Fibroblast of lung (primary cell): ENCODE measurements at regions not wholly inside any gene's neighbourhood (a gene's known extent, or its start where the extent isn't known, plus 50 kb on each side); places are given as distances from the start of the nearest gene placed in this dataset.

ENCODE experiments used
- DNase-seq, 2 donors: peaks; one replicate each; pipeline versions ENCODE4 v3.0.0 to v3.0.0-alpha.2; 2010; ENCODE audit warnings: low read depth in 2 of 2
- H2AFZ ChIP-seq: 2 replicates; pipeline ENCODE4 v1.5.1; 2012; ENCODE audit warnings: low read length, control low read depth, inconsistent platforms
- H3K27ac ChIP-seq: 2 replicates; pipeline ENCODE4 v1.5.1; 2011; ENCODE audit warnings: low read length, control low read depth; ENCODE audit not compliant: insufficient read depth
- H3K27me3 ChIP-seq: 2 replicates; pipeline ENCODE4 v1.5.1; 2011; ENCODE audit warnings: mild to moderate bottlenecking, low read length; ENCODE audit not compliant: control insufficient read depth, insufficient read depth
- H3K36me3 ChIP-seq: 2 replicates; pipeline ENCODE4 v1.5.1; 2011; ENCODE audit warnings: low read length; ENCODE audit not compliant: control insufficient read depth, insufficient read depth
- H3K4me1 ChIP-seq: 2 replicates; pipeline ENCODE4 v1.5.1; 2011; ENCODE audit warnings: low read length; ENCODE audit not compliant: control insufficient read depth, insufficient read depth; ENCODE audit errors: extremely low read depth
- H3K4me2 ChIP-seq: 2 replicates; pipeline ENCODE4 v1.5.1; 2011; ENCODE audit warnings: low read length, control low read depth; ENCODE audit not compliant: insufficient read depth; ENCODE audit errors: extremely low read depth
- H3K4me3 ChIP-seq, 4 experiments: fragments of 200-600 bp in 1 of 4; sonication (generic) in 1 of 4; replicated peaks in 1 of 4; 2 replicates each; pipeline ENCODE4 v1.5.1; 2011 to 2016; ENCODE audit warnings: low read length in 4 of 4, low read depth in 3 of 4, mild to moderate bottlenecking in 3 of 4, control low read depth in 2 of 4, inconsistent platforms in 1 of 4, mixed read lengths in 1 of 4; ENCODE audit not compliant: insufficient read depth in 1 of 4; ENCODE audit errors: control extremely low read depth in 1 of 4
- H3K79me2 ChIP-seq: 2 replicates; pipeline ENCODE4 v1.5.1; 2012; ENCODE audit warnings: mild to moderate bottlenecking, low read length, inconsistent platforms; ENCODE audit not compliant: control insufficient read depth, insufficient read depth
- H3K9ac ChIP-seq: 2 replicates; pipeline ENCODE4 v1.5.1; 2011; ENCODE audit warnings: mild to moderate bottlenecking, low read length, control low read depth; ENCODE audit not compliant: insufficient read depth
- H3K9me3 ChIP-seq: 2 replicates; pipeline ENCODE4 v1.5.1; 2012; ENCODE audit warnings: low read depth, low read length; ENCODE audit not compliant: control insufficient read depth, insufficient read depth
- H4K20me1 ChIP-seq: 2 replicates; pipeline ENCODE4 v1.5.1; 2011; ENCODE audit warnings: low read length; ENCODE audit not compliant: control insufficient read depth, insufficient read depth; ENCODE audit errors: extremely low read depth
- EZH2 ChIP-seq: IDR thresholded peaks from 2 replicates; pipeline ENCODE4 v1.5.1; 2012; ENCODE audit warnings: low read length, control low read depth, mild to moderate bottlenecking; ENCODE audit errors: missing control alignments
- TF ChIP-seq, protein P1 (sequence below), 2 donors: IDR thresholded peaks in 1 of 2; conservative IDR thresholded peaks in 1 of 2; 1 replicate in 1 of 2; 2 replicates in 1 of 2; pipeline ENCODE4 v1.5.1; 2011 to 2012; ENCODE audit warnings: low read length in 2 of 2, control low read depth in 1 of 2, inconsistent platforms in 1 of 2, low read depth in 1 of 2, mild to moderate bottlenecking in 1 of 2

DNA sequence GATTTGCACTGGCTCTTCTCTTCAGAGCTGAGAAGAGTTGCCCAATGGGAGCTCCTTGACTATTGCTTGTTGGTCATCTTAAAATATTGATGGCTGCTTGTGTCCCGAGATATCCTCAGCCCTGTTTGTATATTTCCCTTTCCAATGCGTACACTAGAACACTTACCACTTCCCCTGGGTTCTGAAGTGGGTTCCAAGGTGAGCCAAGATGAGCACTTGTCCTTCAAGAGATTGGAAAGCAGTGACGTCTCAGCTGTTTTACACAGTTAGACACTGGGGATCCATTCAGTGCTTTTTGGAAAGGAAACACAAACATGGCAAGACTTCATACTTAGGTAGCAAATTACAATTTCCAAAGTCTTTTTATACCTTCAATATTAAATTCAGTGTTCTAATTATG lies 716.4 kb upstream of the CITED2 start:
- Histone ChIP-seq H3K9ac (no peak overlapping the region), H3K36me3 (no peaks in the 10 kb centered on the region), H3K9me3 (no peaks in the 10 kb centered on the region), H3K27me3 (no peaks in the 10 kb centered on the region), H4K20me1 (no peaks in the 10 kb centered on the region), H3K4me1 (no peaks in the 10 kb centered on the region), H3K27ac (no peak overlapping the region), H3K79me2 (no peaks in the 10 kb centered on the region), H3K4me2 (no peak overlapping the region), H3K4me3 (no peak overlapping the region), H2AFZ (no peak overlapping the region)
- no peak for DNase-seq
- TF ChIP-seq, protein P1, sequence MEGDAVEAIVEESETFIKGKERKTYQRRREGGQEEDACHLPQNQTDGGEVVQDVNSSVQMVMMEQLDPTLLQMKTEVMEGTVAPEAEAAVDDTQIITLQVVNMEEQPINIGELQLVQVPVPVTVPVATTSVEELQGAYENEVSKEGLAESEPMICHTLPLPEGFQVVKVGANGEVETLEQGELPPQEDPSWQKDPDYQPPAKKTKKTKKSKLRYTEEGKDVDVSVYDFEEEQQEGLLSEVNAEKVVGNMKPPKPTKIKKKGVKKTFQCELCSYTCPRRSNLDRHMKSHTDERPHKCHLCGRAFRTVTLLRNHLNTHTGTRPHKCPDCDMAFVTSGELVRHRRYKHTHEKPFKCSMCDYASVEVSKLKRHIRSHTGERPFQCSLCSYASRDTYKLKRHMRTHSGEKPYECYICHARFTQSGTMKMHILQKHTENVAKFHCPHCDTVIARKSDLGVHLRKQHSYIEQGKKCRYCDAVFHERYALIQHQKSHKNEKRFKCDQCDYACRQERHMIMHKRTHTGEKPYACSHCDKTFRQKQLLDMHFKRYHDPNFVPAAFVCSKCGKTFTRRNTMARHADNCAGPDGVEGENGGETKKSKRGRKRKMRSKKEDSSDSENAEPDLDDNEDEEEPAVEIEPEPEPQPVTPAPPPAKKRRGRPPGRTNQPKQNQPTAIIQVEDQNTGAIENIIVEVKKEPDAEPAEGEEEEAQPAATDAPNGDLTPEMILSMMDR (conservative IDR thresholded peaks at IDR 0.05 in 1 of 2, IDR thresholded peaks at IDR 0.05 in 1 of 2; ENCODE audit: low read depth in 1 of 2, low read length in 2 of 2), result no peak

DNA sequence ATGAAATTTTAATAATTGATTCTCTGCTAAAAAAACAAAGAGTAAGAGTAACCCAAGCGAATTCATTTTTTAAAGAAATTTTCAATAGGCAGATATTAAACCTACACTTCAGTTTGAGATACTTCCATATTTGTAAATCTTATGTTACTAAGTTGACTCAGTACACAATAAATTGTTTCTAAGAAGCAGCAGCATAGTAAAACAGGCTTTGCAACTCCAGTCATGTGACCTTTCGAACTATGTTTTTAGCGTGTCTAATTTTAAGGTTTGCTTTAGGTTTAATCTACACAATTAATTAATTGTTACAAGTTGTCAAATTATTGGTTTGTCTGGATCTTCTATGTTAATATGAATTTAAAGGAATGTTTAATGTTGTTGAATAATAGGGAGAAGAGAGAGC lies 708.9 kb upstream of the CITED2 start:
- no peak for DNase-seq
- Histone ChIP-seq H3K27me3 (no peaks in the 10 kb centered on the region), H3K4me2 (no peak overlapping the region), H3K4me1 (peaks cover 4% of the 10 kb centered on the region), H3K36me3 (no peaks in the 10 kb centered on the region), H3K9ac (no peak overlapping the region), H2AFZ (no peak overlapping the region), H4K20me1 (no peaks in the 10 kb centered on the region), H3K79me2 (no peaks in the 10 kb centered on the region), H3K4me3 (no peak overlapping the region), H3K9me3 (no peaks in the 10 kb centered on the region), H3K27ac (no peak overlapping the region)
- TF ChIP-seq, protein P1 (conservative IDR thresholded peaks at IDR 0.05 in 1 of 2, IDR thresholded peaks at IDR 0.05 in 1 of 2; ENCODE audit: low read depth in 1 of 2, low read length in 2 of 2), result no peak
- TF ChIP-seq EZH2, result no peak

DNA sequence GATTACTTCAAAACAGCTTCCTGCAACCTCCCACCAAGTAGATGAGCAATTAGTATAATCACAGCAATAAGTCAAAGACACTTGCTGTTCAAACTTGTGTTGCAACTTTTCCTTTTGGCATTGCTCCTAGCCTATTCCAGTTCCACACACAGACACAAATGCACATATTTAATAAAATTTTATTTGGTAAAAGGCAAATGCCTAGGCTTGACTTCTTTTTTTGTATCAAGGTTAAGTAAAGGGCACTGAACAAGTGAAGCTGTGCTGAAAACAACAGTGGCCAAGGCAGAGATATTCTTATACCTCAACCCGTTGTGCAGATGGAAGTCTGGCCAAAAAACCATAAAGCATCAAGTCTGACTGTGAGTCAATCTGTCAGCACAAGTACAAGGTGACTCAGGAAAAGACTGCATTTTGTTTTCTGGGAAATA lies 708.4 kb upstream of the CITED2 start:
- no peak for TF ChIP-seq EZH2
- TF ChIP-seq, protein P1 (conservative IDR thresholded peaks at IDR 0.05 in 1 of 2, IDR thresholded peaks at IDR 0.05 in 1 of 2; ENCODE audit: low read depth in 1 of 2, low read length in 2 of 2), result no peak
- no peak overlapping the region for H3K4me3 ChIP-seq
- H3K79me2 ChIP-seq, result no peaks in the 10 kb centered on the region
- DNase-seq, result peak; percentile 73 to 88
- no peak overlapping the region for H3K9ac ChIP-seq
- peaks cover 8% of the 10 kb centered on the region for H3K4me1 ChIP-seq
- H3K27ac ChIP-seq, result no peak overlapping the region
- no peak overlapping the region for H3K4me2 ChIP-seq
- no peaks in the 10 kb centered on the region for H3K36me3 ChIP-seq
- H2AFZ ChIP-seq, result no peak overlapping the region
- H3K9me3 ChIP-seq, result no peaks in the 10 kb centered on the region
- no peaks in the 10 kb centered on the region for H3K27me3 ChIP-seq
- H4K20me1 ChIP-seq, result no peaks in the 10 kb centered on the region
